Astrocyte (in vitro differentiated cells and primary cell): ENCODE measurements at regions not wholly inside any gene's neighbourhood (a gene's known extent, or its start where the extent isn't known, plus 50 kb on each side); places are given as distances from the start of the nearest gene placed in this dataset.

Experiments
- EZH2 ChIP-seq: IDR thresholded peaks from 2 replicates; pipeline ENCODE4 v1.6.1; 2012; ENCODE audit warnings: mild to moderate bottlenecking, low read length, inconsistent platforms; ENCODE audit not compliant: insufficient read depth
- TF ChIP-seq, protein P1 (sequence below): IDR thresholded peaks from 2 replicates; pipeline ENCODE4 v1.5.1; 2011; ENCODE audit warnings: low read depth, mild to moderate bottlenecking, inconsistent platforms, low read length, moderate library complexity; ENCODE audit not compliant: insufficient read depth

DNA sequence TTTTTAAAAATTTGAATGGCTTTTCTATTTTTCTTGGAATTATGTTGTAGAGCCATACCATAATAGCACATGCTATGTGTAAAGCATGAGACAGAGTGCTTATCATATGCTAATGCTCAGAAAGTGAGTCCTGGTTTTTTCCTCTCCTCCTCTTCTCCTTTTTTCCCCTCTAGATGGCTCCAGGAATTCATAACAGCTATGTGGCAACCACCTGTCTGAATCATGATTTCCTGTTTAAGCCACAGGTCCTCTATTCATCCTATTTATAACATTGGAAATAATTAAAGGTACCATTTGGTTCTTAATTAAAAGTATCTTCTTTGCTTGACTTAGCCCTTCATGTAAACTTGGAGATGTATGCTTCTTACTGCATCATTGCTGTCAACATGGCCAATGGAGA lies 260.0 kb upstream of the MAP3K7 start:
- TF ChIP-seq EZH2 = no peak
- TF ChIP-seq, protein P1, sequence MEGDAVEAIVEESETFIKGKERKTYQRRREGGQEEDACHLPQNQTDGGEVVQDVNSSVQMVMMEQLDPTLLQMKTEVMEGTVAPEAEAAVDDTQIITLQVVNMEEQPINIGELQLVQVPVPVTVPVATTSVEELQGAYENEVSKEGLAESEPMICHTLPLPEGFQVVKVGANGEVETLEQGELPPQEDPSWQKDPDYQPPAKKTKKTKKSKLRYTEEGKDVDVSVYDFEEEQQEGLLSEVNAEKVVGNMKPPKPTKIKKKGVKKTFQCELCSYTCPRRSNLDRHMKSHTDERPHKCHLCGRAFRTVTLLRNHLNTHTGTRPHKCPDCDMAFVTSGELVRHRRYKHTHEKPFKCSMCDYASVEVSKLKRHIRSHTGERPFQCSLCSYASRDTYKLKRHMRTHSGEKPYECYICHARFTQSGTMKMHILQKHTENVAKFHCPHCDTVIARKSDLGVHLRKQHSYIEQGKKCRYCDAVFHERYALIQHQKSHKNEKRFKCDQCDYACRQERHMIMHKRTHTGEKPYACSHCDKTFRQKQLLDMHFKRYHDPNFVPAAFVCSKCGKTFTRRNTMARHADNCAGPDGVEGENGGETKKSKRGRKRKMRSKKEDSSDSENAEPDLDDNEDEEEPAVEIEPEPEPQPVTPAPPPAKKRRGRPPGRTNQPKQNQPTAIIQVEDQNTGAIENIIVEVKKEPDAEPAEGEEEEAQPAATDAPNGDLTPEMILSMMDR = no peak
